WTC11 (cell line): ENCODE measurements at regions not wholly inside any gene's neighbourhood (a gene's known extent, or its start where the extent isn't known, plus 50 kb on each side); places are given as distances from the start of the nearest gene placed in this dataset.

Experiments used
- ATAC-seq: fragments of 200-7000 bp; cut with Tn5 transposase; 2 replicates; pipeline ENCODE4 v1.10.0; 2021; ENCODE audit warnings: mild to moderate bottlenecking, moderate library complexity
- CTCF ChIA-PET: fragments of 300-600 bp; sonication (Branson Sonifier 250); formaldehyde crosslinking; loops from one replicate; lab custom pipeline; 2021; ENCODE audit warnings: antibody characterized with exemption; lab: Charles Lee
- POLR2A ChIA-PET: fragments of 350-600 bp; sonication (Branson Sonifier 250); formaldehyde crosslinking; loops from one replicate; lab custom pipeline; 2021; ENCODE audit warnings: antibody characterized with exemption; lab: Charles Lee
- DNase-seq: peaks from one replicate; pipeline ENCODE4 v3.0.0; 2021; ENCODE audit warnings: low spot score
- H3K27ac Mint-ChIP-seq: 2 replicates; pipeline ENCODE4 v1.8.0; 2021; ENCODE audit warnings: mixed read lengths
- H3K27me3 Mint-ChIP-seq: 2 replicates; pipeline ENCODE4 v1.8.0; 2021; ENCODE audit warnings: low read depth, mild to moderate bottlenecking, moderate library complexity, mixed read lengths
- H3K36me3 Mint-ChIP-seq: 2 replicates; pipeline ENCODE4 v1.8.0; 2021; ENCODE audit warnings: mixed read lengths
- H3K4me1 Mint-ChIP-seq: 2 replicates; pipeline ENCODE4 v1.8.0; 2022; ENCODE audit warnings: mixed read lengths
- H3K4me3 Mint-ChIP-seq: 2 replicates; pipeline ENCODE4 v1.8.0; 2021; ENCODE audit warnings: mild to moderate bottlenecking, moderate library complexity, mixed read lengths
- H3K9me3 Mint-ChIP-seq: 2 replicates; pipeline ENCODE4 v1.8.0; 2021; ENCODE audit warnings: mixed read lengths
- ATF1 ChIP-seq: sonication (generic); formaldehyde crosslinking; IDR thresholded peaks from 2 replicates; pipeline ENCODE4 v1.8.1; 2023; ENCODE audit warnings: mild to moderate bottlenecking, moderate library complexity, missing genetic modification reagents
- ESRRA ChIP-seq: sonication (generic); formaldehyde crosslinking; IDR thresholded peaks from 2 replicates; pipeline ENCODE4 v1.8.1; 2022; ENCODE audit warnings: mild to moderate bottlenecking, missing genetic modification reagents, borderline replicate concordance
- FOXJ3 ChIP-seq: sonication (generic); formaldehyde crosslinking; IDR thresholded peaks from 2 replicates; pipeline ENCODE4 v1.9.0; 2021; ENCODE audit warnings: missing genetic modification reagents, mild to moderate bottlenecking, borderline replicate concordance
- GTF2I ChIP-seq: fragments of 250-450 bp; sonication (Bioruptor Pico); conservative IDR thresholded peaks from 2 replicates; pipeline ENCODE4 v1.4.0; 2021; ENCODE audit warnings: mild to moderate bottlenecking
- HMGA2 ChIP-seq: fragments of 250-450 bp; sonication (Bioruptor Pico); IDR thresholded peaks from 2 replicates; pipeline ENCODE4 v1.4.0; 2021; ENCODE audit warnings: mild to moderate bottlenecking, moderate library complexity
- JUN ChIP-seq: sonication (generic); formaldehyde crosslinking; IDR thresholded peaks from 2 replicates; pipeline ENCODE4 v1.8.0; 2023; ENCODE audit warnings: mild to moderate bottlenecking, missing genetic modification reagents
- KAT7 ChIP-seq: sonication (generic); formaldehyde crosslinking; IDR thresholded peaks from 2 replicates; pipeline ENCODE4 v1.8.1; 2023; ENCODE audit warnings: missing genetic modification reagents, mild to moderate bottlenecking, borderline replicate concordance
- NFATC4 ChIP-seq: fragments of 250-450 bp; sonication (Bioruptor Pico); IDR thresholded peaks from 2 replicates; pipeline ENCODE4 v1.9.0; 2021; ENCODE audit warnings: mild to moderate bottlenecking
- NR1H2 ChIP-seq: sonication (generic); formaldehyde crosslinking; IDR thresholded peaks from 2 replicates; pipeline ENCODE4 v1.9.0; 2021; ENCODE audit warnings: mild to moderate bottlenecking, moderate library complexity, missing genetic modification reagents
- NR3C1 ChIP-seq: sonication (generic); formaldehyde crosslinking; conservative IDR thresholded peaks from 2 replicates; pipeline ENCODE4 v1.8.1; 2023; ENCODE audit warnings: low read depth, mild to moderate bottlenecking, missing genetic modification reagents
- RELA ChIP-seq: sonication (generic); formaldehyde crosslinking; IDR thresholded peaks from 2 replicates; pipeline ENCODE4 v1.8.1; 2022; ENCODE audit warnings: missing genetic modification reagents, mild to moderate bottlenecking, borderline replicate concordance
- SOX15 ChIP-seq: fragments of 250-450 bp; sonication (Bioruptor Pico); IDR thresholded peaks from 2 replicates; pipeline ENCODE4 v1.9.0; 2021; ENCODE audit warnings: mild to moderate bottlenecking
- TCF7 ChIP-seq: sonication (generic); formaldehyde crosslinking; IDR thresholded peaks from 2 replicates; pipeline ENCODE4 v1.8.0; 2022; ENCODE audit warnings: mild to moderate bottlenecking, low read depth, missing genetic modification reagents, moderate library complexity
- ZBTB21 ChIP-seq: sonication (generic); formaldehyde crosslinking; IDR thresholded peaks from 2 replicates; pipeline ENCODE4 v1.8.1; 2023; ENCODE audit warnings: mild to moderate bottlenecking, missing genetic modification reagents, borderline replicate concordance
- ZNF219 ChIP-seq: sonication (generic); formaldehyde crosslinking; IDR thresholded peaks from 2 replicates; pipeline ENCODE4 v1.8.0; 2023; ENCODE audit warnings: missing genetic modification reagents, mild to moderate bottlenecking, borderline replicate concordance
- ZNF263 ChIP-seq: sonication (generic); formaldehyde crosslinking; IDR thresholded peaks from 2 replicates; pipeline ENCODE4 v1.8.1; 2022; ENCODE audit warnings: low read depth, mild to moderate bottlenecking, moderate library complexity, missing genetic modification reagents
- ZNF396 ChIP-seq: fragments of 250-450 bp; sonication (Bioruptor Pico); IDR thresholded peaks from 2 replicates; pipeline ENCODE4 v1.8.0; 2021; ENCODE audit warnings: mild to moderate bottlenecking, moderate library complexity, borderline replicate concordance
- TF ChIP-seq, protein P1 (sequence below): sonication (generic); formaldehyde crosslinking; IDR thresholded peaks from 2 replicates; pipeline ENCODE4 v1.8.0; 2022; ENCODE audit warnings: mild to moderate bottlenecking, missing genetic modification reagents
- TF ChIP-seq, protein P2 (sequence below): sonication (generic); formaldehyde crosslinking; IDR thresholded peaks from 2 replicates; pipeline ENCODE4 v1.8.0; 2022; ENCODE audit warnings: mild to moderate bottlenecking, missing genetic modification reagents
- TF ChIP-seq, protein P3 (sequence below): fragments of 250-450 bp; sonication (Bioruptor Pico); IDR thresholded peaks from 2 replicates; pipeline ENCODE4 v1.9.0; 2021; ENCODE audit warnings: moderate library complexity, mild to moderate bottlenecking, inconsistent platforms, borderline replicate concordance
- TF ChIP-seq, protein P4 (sequence below): sonication (generic); formaldehyde crosslinking; IDR thresholded peaks from 2 replicates; pipeline ENCODE4 v1.8.1; 2023; ENCODE audit warnings: mild to moderate bottlenecking, missing genetic modification reagents, moderate library complexity
- TF ChIP-seq, protein P5 (sequence below): sonication (generic); formaldehyde crosslinking; IDR thresholded peaks from 2 replicates; pipeline ENCODE4 v1.8.1; 2022; ENCODE audit warnings: low read depth, mild to moderate bottlenecking, moderate library complexity, missing genetic modification reagents, borderline replicate concordance
- TF ChIP-seq, protein P6 (sequence below): sonication (generic); formaldehyde crosslinking; IDR thresholded peaks from 2 replicates; pipeline ENCODE4 v1.8.1; 2022; ENCODE audit warnings: missing genetic modification reagents, borderline replicate concordance
- TF ChIP-seq, protein P7 (sequence below): sonication (generic); formaldehyde crosslinking; IDR thresholded peaks from 2 replicates; pipeline ENCODE4 v1.8.0; 2022; ENCODE audit warnings: mild to moderate bottlenecking, missing genetic modification reagents

DNA sequence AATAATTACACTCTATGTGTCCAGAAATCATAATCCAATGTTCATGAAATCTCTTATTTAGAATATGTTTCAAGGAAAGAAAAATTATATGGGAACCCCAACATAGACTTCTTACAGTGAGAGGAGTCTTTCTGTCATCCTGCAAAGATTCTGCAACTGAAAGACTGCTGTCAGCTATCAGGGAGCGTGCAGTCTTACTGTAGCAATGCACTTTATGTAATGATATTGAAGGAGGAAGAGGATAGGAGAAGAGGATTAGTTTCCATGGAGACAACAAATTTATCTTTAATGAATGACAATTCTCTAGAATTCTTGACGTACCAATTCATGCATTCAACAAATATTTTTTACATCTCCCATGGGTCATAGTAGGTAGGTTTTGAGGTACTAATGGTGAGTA lies 61.3 kb upstream of the MYT1L start:
- TF ChIP-seq KAT7 (CRISPR knock-in tag) (no peak), NR1H2 (no peak), ZBTB21 (no peak), ZNF219 (no peak), NFATC4 (CRISPR knock-in tag) (no peak), ZNF396 (CRISPR knock-in tag) (no peak), TCF7 (no peak), GTF2I (no peak), SOX15 (CRISPR knock-in tag) (no peak), JUN (CRISPR knock-in tag) (no peak)
- TF ChIP-seq, protein P1, sequence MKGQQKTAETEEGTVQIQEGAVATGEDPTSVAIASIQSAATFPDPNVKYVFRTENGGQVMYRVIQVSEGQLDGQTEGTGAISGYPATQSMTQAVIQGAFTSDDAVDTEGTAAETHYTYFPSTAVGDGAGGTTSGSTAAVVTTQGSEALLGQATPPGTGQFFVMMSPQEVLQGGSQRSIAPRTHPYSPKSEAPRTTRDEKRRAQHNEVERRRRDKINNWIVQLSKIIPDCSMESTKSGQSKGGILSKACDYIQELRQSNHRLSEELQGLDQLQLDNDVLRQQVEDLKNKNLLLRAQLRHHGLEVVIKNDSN (CRISPR knock-in tag): no peak
- TF ChIP-seq, protein P2, sequence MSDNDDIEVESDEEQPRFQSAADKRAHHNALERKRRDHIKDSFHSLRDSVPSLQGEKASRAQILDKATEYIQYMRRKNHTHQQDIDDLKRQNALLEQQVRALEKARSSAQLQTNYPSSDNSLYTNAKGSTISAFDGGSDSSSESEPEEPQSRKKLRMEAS (CRISPR knock-in tag): no peak
- TF ChIP-seq, protein P3, sequence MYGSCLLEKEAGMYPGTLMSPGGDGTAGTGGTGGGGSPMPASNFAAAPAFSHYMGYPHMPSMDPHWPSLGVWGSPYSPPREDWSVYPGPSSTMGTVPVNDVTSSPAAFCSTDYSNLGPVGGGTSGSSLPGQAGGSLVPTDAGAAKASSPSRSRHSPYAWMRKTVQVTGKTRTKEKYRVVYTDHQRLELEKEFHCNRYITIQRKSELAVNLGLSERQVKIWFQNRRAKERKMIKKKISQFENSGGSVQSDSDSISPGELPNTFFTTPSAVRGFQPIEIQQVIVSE (CRISPR knock-in tag): no peak
- TF ChIP-seq, protein P4, sequence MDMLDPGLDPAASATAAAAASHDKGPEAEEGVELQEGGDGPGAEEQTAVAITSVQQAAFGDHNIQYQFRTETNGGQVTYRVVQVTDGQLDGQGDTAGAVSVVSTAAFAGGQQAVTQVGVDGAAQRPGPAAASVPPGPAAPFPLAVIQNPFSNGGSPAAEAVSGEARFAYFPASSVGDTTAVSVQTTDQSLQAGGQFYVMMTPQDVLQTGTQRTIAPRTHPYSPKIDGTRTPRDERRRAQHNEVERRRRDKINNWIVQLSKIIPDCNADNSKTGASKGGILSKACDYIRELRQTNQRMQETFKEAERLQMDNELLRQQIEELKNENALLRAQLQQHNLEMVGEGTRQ (CRISPR knock-in tag): no peak
- TF ChIP-seq, protein P5, sequence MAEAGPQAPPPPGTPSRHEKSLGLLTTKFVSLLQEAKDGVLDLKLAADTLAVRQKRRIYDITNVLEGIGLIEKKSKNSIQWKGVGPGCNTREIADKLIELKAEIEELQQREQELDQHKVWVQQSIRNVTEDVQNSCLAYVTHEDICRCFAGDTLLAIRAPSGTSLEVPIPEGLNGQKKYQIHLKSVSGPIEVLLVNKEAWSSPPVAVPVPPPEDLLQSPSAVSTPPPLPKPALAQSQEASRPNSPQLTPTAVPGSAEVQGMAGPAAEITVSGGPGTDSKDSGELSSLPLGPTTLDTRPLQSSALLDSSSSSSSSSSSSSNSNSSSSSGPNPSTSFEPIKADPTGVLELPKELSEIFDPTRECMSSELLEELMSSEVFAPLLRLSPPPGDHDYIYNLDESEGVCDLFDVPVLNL (CRISPR knock-in tag): no peak
- DNase-seq: no peak
- Mint-ChIP-seq H3K9me3 (peaks cover 54% of the 10 kb centered on the region), H3K27ac (no peak overlapping the region), H3K4me1 (peaks cover 8% of the 10 kb centered on the region; the same call in 1 of the 2 replicates), H3K36me3 (peaks cover 29% of the 10 kb centered on the region), H3K4me3 (no peak overlapping the region), H3K27me3 (no peaks in the 10 kb centered on the region; the same call in 1 of the 2 replicates)
- no peak for ATAC-seq
- POLR2A ChIA-PET: no interaction called here
- CTCF ChIA-PET: no interaction called here

DNA sequence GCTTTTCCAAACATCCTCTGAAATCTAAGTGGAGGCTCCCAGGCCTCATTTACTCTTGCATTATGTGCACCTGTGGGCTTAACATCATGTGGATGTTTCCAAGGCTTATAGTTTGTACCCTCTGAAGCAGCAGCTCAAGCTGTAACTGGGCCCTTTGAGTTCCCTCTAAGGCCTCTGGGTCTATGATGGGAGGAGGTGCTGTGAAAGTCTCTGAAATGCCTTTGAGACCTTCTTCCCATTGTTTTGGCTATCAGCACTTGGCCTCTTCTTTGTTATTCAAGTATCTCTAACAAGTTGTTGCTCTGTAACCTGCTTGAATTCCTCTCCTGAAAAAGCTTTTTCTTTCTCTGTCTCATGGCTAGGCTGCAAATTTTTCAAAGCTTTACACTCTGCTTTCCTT lies 58.1 kb upstream of the MYT1L start:
- Mint-ChIP-seq H3K36me3 (peaks cover 29% of the 10 kb centered on the region), H3K27ac (no peak overlapping the region), H3K4me3 (no peak overlapping the region), H3K27me3 (no peaks in the 10 kb centered on the region; the same call in 1 of the 2 replicates), H3K9me3 (peaks cover 46% of the 10 kb centered on the region), H3K4me1 (peaks cover 8% of the 10 kb centered on the region; the same call in 1 of the 2 replicates)
- ATAC-seq (peak; percentile 38), DNase-seq (no peak)
- no peak for TF ChIP-seq FOXJ3 (CRISPR knock-in tag)
- TF ChIP-seq, protein P6, sequence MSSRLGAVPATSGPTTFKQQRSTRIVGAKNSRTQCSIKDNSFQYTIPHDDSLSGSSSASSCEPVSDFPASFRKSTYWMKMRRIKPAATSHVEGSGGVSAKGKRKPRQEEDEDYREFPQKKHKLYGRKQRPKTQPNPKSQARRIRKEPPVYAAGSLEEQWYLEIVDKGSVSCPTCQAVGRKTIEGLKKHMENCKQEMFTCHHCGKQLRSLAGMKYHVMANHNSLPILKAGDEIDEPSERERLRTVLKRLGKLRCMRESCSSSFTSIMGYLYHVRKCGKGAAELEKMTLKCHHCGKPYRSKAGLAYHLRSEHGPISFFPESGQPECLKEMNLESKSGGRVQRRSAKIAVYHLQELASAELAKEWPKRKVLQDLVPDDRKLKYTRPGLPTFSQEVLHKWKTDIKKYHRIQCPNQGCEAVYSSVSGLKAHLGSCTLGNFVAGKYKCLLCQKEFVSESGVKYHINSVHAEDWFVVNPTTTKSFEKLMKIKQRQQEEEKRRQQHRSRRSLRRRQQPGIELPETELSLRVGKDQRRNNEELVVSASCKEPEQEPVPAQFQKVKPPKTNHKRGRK (CRISPR knock-in tag): no peak
- TF ChIP-seq NFATC4 (CRISPR knock-in tag): no peak
- no peak for TF ChIP-seq ATF1 (CRISPR knock-in tag)
- no peak for TF ChIP-seq ZNF263 (CRISPR knock-in tag)
- TF ChIP-seq RELA (CRISPR knock-in tag): no peak
- no peak for TF ChIP-seq ESRRA (CRISPR knock-in tag)
- no peak for TF ChIP-seq HMGA2 (CRISPR knock-in tag)
- TF ChIP-seq NR3C1: no peak
- TF ChIP-seq, protein P7, sequence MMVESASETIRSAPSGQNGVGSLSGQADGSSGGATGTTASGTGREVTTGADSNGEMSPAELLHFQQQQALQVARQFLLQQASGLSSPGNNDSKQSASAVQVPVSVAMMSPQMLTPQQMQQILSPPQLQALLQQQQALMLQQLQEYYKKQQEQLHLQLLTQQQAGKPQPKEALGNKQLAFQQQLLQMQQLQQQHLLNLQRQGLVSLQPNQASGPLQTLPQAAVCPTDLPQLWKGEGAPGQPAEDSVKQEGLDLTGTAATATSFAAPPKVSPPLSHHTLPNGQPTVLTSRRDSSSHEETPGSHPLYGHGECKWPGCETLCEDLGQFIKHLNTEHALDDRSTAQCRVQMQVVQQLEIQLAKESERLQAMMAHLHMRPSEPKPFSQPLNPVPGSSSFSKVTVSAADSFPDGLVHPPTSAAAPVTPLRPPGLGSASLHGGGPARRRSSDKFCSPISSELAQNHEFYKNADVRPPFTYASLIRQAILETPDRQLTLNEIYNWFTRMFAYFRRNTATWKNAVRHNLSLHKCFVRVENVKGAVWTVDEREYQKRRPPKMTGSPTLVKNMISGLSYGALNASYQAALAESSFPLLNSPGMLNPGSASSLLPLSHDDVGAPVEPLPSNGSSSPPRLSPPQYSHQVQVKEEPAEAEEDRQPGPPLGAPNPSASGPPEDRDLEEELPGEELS: no peak
- POLR2A ChIA-PET: no interaction called here
- CTCF ChIA-PET: no interaction called here
